Hepatocyte (in vitro differentiated cells): ENCODE measurements at regions not wholly inside any gene's neighbourhood (a gene's known extent, or its start where the extent isn't known, plus 50 kb on each side); places are given as distances from the start of the nearest gene placed in this dataset.

Experiments used
- CTCF ChIP-seq: fragments of 200-600 bp; sonication (generic); IDR thresholded peaks from 2 replicates; pipeline ENCODE4 v1.5.1; 2016; ENCODE audit warnings: antibody characterized with exemption, mild to moderate bottlenecking; ENCODE audit not compliant: poor library complexity
- EZH2 ChIP-seq: fragments of 200-600 bp; sonication (generic); IDR thresholded peaks from 2 replicates; pipeline ENCODE4 v1.6.1; 2016; ENCODE audit warnings: antibody characterized with exemption, mild to moderate bottlenecking, borderline replicate concordance

DNA sequence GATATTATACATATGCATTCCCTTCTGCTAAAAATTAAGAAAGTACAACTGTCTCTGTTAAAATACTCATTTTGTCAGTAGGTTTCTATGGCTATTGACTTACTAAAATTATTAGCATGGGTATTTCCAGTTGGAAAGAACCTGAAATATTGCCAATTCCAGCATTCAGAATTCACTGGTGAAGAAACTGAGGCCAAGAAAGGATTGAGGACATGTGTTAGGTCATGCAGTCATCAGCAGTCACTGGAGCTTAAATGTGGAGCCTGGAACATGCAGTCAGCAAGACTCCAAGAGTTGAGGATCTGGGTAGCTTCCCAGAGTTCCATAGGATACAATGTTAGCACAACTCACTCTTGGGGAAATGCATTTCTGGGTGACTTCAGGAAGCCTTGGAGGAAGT is 1335.6 kb downstream of the AACS start:
- TF ChIP-seq CTCF = no peak
- no peak for TF ChIP-seq EZH2
